Hypothalamus (tissue), 51 donors: ENCODE measurements at regions not wholly inside any gene's neighbourhood (a gene's known extent, or its start where the extent isn't known, plus 50 kb on each side); places are given as distances from the start of the nearest gene placed in this dataset.

Source experiments
- DNase-seq, 51 donors: peaks; one replicate each; lab custom pipeline; 2025; lab: John Stamatoyannopoulos, UW

- DNase-seq: no peak
Observed at GRCh38 chr2:120439637-120440384, 93.9 kb downstream of the INHBB start.

DNA sequence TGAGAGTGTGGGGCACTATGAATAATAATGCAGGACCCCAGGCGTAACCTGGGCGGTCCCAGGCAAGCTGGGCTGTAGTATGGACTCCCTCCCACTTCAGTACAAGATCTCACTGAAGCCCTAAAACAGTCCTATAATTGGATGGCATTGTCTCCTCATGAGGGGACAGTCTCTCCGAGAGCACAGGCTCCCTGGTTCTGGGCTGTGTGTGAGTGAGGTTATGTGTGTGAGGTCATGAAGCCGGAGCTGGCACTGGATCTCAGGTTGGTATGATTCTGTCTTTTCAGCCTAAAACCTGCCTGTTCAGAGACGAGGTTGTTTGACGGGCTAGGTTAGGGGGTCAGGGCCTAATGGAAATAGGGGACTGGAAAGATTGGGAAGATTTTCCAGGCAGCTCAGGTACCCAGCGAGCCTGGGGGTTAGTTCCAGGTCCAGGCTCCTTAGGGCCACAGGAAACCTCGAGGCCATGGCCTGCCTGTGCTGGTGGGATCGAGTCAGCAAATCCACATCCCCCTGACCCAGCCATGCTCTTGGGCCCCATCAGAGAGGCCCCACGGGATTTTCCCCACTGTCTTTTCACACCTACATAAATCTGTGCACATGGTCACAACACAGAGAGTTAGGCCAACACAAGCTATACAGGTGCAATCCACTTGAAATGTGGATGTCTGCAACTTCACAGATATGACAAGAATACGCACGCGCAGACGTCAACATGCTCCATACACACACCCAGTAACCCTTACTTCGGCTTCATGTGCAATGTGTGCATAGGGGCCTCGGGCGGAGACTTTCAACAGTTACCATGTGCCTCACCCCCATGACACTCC is 94.8 kb downstream of the INHBB start:
- DNase-seq: no peak

- no peak for DNase-seq
Observed at GRCh38 chr2:120441351-120441700, 95.4 kb downstream of the INHBB start.

DNA sequence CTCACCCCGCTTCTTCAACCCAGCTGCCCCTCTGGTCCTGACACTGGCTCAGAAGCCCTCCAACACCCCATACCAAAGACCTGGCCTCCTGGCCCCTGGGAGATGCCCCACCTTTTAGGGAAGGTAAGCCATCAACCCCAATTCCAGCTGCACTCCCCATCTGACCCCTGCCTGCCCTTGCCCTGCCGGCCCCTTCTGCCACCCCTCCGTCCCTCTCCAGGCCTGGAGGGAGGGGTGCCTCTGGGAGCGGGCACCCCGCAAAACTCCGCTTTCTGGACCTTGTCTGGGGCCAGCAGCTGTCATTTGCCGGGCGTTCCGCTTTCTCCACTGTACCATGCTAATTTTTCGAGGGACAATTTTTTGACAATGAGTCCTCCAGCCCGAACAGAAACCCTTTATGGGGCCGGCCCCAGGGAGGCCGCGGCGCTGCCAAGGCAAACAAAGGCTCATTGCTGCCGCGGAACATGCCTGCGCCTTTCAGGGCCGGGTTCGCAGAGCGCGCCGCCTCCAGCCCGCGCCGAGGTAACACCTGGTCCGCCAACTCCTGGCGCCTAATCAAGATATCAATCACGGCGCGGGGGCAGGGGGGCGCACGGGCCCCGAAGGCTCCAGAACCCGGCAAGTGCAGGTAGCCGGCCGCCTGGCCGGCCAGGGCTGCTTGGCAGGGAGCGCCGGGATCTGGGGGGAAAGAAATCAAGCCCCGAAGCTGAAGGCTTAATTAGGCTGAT is 96.0 kb downstream of the INHBB start:
- DNase-seq: peak in 45 of 51 donors; percentile 6 to 83 (median 50)

DNA sequence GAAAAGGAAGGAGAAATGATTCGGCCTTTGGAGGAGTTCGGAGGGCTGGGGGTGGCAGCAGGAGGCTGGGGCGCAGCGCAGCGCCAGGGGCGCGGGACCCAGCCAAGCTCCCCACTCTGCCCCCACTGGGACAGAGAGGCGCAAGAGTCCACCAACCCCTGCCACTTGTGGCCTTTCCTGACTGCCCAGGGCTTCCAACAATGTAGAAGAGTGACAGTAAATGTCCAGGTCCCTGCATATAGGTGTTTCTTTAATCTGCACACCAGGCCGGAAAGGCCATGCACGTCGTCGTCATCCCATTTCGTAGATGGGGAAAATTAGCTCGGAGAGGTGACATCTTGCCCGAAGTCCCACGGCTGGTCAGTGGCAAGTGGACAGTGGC is 96.6 kb downstream of the INHBB start:
- DNase-seq: no peak

GRCh38 chr2:120442923-120443571 is 97.1 kb downstream of the INHBB start:
- DNase-seq: no peak

- DNase-seq: no peak
Observed at GRCh38 chr2:120443946-120444345, 98.0 kb downstream of the INHBB start.

DNA sequence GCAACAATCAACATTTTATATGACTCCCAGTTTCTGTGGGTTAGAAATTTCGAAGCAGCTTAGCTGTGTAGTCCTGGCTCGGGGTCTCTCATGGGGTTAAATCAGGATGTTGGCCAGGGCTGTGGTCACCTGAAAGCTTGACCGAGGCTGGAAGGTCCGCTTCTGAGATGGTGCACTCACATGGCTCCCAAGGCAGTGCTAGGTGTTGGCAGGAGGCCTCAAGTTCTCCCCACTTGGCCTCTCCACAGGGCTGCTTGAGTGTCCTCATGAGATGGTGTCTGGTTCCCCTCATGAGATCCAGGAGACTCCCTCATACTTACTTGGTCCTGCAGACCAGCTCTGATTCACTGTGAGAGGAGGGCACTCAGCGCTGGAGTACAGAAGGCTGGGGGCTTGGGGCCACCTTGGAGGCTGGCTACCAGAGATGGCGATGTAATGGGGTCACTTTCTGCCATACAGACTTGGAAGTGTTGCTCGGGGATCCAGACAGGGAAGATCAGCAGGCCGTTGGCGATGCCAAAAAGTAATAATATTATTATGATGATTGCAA is 98.8 kb downstream of the INHBB start:
- DNase-seq: no peak

GRCh38 chr2:120445449-120446143 is 99.7 kb downstream of the INHBB start:
- no peak for DNase-seq

DNA sequence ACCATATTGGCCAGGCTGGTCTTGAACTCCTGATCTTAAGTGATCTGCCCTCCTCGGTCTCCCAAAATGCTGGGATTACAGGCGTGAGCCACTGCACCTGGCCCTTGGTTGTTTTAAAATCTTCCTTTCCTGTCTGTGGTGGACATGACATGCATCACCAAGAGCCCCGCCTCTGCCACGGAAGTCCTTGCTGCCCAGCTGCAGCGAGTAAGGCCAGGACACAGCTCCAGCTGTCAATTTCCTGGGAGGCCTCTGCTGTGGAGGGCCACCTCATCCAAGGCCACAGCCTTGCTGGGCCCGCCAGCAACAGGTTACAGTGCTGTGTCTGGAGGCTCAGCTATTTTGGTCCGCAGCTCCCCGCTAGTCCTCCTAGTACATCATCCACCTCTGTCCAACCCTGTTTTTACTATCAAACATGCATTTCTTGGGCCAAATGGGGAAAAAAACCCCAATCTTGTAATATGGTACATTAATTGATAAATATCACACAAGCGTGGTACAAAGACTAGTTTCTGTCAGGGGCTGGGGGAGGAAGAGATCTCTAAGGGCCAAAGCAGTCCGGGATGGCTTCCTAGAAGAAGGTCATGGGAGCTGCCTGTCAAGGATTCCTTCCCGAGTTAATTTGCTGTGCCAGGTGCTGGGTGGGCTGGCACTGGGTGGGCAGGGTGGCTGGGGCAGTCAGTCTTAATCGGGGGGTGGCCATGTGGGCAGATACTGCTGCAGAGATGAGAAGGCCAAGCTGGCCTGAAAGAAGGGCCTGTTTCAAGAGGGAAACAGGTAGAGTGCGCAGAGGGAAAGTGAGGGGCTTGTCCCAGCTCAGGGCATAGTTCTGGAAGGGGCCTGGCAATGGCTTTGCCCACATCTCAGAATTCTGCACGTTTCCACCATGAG is 100.5 kb downstream of the INHBB start:
- no peak for DNase-seq

DNA sequence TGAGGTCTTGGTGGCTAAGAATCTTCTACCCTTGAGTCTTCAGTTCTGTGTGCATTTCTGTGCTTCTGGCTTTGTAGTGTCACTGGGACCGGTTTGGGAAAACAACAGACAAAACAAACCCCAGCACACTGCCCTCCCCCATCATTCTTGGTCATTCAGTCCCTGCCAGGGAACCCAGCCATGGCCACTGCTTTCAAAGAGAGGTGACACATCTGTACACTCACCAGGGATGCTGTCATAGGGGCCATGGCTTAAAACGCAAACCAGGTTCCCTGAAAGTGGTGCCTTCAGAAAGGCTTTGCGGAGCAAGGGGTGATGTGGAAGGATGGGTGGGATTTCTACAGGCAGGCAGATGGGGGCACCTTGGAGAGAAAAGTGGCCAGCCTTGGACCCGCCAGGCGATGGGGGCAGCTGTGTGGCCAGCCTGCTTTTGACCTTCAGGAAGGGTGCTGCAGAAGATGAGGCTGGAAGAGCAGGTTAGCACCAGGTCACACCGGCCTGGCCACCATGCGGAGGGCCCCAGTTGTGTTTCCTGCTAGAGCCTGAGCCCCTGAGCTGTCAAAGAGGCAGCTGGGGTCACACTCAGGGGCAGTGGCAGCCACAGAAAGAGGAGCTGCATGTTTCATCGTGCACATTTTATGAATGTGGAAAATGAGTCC is 101.3 kb downstream of the INHBB start:
- peak in 8 of 51 donors; percentile 4 to 48 (median 20) for DNase-seq

- no peak for DNase-seq
Observed at GRCh38 chr2:120448436-120448835, 102.5 kb downstream of the INHBB start.

- DNase-seq: no peak
Observed at GRCh38 chr2:120448961-120449810, 103.2 kb downstream of the INHBB start.

GRCh38 chr2:120450196-120450820 is 104.4 kb downstream of the INHBB start:
- DNase-seq: no peak

DNA sequence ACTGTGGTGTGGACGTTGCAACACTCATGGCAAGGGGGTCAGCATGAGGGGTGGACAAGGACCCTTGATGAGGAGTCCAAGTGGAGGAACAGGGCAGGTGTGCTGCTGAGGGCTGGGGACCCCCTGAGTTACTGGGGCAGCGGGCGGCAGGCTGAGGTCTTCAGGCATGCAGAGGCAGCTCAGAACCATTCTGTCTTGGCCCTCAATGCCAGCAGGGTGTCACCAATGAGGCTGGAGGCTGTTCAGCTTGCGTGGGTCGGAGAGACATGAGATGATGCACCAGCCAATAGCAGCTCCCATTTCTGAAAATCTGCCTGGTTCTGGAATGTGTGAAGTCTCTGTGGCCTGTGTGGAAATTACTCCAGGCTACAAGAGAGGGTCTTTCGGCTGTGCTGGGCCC is 105.4 kb downstream of the INHBB start:
- DNase-seq: no peak

DNA sequence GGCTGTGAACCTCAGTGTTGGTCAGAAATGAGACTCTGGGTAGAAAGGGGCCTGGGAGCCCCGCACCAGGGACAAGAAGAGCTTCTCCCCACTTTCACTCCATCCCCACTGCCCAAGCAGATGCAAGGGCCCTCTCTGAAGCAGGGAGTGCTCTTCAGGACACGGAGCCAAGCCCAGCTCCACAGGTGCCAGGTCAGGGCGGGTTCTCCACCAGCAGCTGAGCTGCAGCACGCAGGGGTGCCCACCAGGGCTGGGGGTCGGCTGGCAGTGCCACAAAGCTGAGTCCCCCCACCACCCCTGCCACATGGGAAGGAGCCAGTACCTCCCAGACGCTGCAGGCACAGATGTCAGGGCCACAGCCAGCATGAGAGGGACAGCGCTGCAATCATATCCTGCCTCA is 106.2 kb downstream of the INHBB start:
- no peak for DNase-seq
